Activated naive CD4-positive, alpha-beta T cell treated with Interleukin-2 at 50 U/mL for 16 hours (primary cell): ENCODE measurements at regions not wholly inside any gene's neighbourhood (a gene's known extent, or its start where the extent isn't known, plus 50 kb on each side); places are given as distances from the start of the nearest gene placed in this dataset.

Experiments used
- DNase-seq: peaks from one replicate; pipeline ENCODE4 v3.0.0-alpha.2; 2020

DNA sequence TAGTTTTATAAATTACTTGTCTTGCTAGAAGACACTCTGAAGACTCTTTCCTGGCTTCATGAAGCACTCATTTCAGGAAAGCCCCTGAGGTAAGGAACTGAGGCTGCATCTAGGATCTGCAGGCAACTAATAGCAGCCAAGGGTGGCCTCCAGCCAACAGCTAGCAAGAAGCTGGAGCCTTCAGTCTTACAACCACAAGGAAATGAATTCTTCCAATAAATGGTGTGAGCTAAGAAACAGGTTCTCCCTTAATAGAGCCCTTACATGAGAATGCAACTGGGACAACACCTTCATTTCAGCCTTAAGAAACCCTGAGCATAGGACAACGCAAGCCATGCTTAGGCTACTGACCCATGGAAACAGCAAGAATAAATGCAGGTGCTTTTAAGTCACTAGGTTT lies 254.6 kb upstream of the RBBP8 start:
- DNase-seq = no peak

- no peak for DNase-seq
These were observed 252.2 kb upstream of the RBBP8 start for GRCh38 chr18:22680944-22681343.

DNA sequence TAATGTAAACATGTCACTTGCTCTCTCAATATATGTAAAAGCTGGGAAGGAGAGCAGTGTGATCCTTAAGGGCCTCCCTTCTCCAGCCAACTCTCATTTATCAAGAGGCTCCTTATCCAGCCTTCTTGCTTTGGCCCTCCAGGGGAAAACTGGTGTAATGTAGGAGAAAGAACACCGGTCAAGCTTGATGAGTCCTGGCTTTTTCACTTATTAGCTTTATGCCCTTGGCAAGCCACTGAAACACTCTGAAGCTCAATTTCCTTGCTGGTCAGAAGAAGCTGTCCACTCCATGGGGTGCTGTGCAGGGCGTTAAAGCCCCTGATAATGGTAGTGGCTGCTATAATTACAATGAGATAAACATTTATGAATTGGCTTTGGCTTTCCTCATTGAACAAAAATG lies 251.2 kb upstream of the RBBP8 start:
- no peak for DNase-seq

GRCh38 chr18:22682720-22683119 lies 250.4 kb upstream of the RBBP8 start:
- no peak for DNase-seq

DNA sequence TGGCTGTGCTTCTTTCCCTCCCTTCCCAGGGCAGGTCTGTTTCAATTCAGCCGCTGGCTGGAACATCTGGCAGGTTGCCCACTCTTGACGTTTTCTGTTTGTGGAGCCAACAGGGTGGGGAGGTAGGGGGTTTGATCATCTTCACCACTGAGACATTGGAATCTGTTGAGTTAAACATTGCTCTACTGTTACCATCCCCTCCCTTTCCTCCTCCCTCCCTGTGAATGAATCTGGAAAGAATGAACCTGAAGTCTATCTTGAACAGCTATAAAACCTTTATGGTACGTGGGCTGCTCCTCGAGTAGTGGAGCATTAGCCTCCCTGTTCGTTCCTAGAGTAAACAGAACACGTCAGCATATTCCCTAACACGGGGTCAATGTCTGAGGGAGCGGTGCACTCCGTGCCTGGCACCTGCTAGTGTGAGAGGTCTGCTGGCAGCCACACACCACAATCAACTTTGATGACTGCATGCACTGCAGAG lies 249.9 kb upstream of the RBBP8 start:
- DNase-seq = no peak

GRCh38 chr18:22683786-22684185 lies 249.3 kb upstream of the RBBP8 start:
- DNase-seq = no peak

DNA sequence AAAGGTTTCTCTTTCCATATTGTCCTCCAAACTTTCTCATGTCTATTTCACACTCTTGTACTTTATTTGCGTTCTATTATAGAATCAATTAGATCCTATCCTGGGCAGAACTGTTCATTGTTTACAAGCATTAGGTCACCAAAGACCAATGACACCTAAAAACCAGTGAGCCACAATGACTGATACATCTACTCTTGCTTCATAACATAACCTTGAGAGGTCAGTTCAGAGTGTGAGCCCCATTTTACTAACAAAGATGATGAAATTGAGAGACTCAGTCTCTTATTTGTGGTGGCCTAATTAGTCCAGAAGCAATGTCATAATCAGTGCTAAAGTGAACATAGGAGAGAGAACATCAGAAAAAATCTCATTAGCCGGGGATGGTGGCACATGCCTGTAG lies 248.9 kb upstream of the RBBP8 start:
- no peak for DNase-seq

DNA sequence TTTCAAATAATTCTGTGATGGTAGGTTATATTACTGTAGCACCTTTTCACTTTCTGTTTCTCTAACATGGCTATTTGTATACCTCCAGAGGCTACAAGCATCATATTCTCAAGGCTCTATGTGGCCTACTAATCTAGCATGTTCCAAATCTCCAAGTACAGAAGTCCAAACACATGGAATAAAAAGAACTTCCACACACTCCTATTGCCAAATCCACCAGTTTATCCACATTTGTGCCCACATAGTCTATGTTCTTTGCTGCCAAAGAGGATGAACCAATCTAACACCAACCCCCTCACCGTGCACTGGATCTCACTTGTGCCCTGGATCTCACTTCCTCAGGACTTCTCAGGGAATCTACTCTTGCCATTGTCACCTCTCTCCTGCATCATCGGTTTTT lies 247.3 kb upstream of the RBBP8 start:
- DNase-seq = no peak

DNA sequence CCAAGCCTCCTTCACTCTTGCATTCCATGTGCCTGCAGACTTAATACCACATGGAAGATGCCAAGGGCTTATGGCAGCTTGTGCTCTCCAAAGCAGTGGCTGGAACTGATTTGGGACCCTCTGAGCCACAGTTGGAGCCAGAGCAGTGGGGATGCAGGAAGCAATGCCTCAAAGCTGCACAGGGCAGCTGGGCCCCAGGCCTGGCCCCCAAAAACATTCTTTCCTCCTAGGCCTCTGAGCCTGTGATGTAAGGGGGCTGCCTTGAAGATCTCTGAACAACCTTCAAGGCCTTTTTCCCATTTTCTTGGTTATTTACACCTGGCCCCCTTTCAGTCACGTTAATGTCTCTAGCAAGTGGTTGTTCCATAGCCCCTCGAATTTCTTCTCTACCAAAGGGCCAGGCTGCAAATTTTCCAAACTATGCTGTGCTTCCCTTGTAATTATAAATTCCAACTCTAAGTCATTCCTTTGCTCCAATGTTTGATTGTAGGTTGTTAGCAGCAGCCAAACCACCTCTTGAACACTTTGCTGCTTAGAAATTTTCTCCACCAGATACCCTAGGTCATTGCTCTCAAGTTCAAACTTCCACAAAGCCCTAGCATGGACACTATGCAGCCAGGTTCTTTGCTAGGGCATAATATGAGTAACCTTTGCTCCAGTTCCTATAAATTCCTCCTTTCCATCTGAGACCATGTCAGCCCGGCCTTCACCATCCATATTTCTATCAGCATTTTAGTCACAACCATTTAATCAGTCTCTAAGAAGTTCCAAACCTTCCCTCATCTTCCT lies 245.0 kb upstream of the RBBP8 start:
- DNase-seq = no peak

DNA sequence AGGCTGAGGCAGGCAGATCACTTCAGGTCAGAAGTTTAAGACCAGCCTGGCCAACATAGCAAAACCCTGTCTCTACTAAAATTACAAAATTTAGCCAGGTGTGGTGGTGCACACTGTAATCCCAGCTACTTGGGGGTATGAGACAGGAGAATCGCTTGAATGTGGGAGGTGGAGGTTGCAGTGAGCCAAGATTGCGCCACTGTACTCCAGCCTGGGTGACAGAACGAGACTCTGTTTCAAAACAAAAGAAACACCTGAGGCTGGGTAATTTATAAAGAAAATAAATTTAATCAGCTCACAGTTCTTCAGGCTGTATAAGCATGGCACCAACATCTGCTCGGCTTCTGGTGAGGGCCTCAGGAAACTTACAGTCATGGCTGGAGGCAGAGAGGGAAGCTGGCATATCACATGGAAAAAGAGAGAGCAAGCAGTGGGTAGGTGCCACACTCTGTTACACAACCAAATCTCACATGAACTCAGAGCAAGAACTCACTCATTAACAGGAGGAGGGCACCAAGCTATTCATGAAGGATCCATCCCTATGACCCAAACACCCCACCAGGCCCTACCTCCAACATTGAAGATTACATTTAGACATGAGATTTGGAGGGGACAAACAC lies 244.1 kb upstream of the RBBP8 start:
- DNase-seq = no peak

DNA sequence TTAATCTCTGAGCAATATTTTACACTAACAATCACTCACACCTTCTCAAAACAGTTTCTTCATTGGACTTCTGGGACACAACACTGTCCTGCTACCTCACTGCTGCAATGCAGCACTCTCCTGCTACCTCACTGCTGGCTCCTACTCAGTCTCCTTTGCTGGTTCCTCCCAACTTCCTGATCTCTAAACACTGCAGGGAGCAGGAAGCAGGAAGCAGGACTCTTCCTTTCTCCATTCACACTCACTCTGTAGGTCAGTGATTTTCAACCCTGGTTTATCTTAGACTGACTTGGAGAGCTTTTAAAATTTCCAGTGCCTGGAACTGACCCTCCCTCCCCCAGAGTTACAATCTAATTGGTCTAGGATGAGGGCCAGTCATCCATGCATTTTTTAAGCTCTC lies 243.4 kb upstream of the RBBP8 start:
- no peak for DNase-seq

- DNase-seq = no peak
These were observed 242.6 kb upstream of the RBBP8 start for GRCh38 chr18:22690556-22690955.

DNA sequence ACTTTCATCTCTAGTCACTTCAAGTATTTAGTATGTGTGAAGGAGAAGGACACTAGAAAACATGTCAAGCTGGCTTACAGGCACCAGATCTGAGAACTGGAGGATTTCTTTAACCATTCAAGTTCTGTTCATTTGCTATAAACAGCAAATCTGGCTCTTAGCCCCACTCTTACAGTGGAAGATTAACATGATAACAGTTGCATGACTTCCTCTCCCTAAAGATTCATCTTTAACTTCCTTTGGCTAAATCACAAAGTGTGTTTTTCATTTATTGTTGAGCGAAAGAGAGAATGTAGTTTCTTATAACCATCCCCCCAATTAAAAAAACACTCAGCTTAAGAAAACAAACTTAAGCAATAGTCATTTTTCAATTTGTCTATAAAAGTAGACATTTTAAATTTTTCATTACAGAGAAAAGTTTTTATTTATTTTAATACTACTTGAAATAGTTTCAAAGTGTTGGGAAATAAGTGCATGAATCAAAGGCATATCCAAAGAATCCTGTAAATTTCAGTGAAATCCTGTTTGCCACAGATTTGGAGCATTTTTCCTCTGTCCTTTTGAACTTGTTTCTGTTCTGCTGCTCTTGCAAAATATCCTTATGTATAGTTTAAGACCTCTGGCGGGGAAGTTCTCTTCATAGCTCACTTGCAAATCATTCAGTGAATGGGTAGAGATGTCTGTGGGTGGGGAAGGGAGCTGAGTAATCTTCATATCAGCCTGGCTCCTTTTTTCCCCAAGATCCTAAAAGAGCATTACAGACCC lies 241.0 kb upstream of the RBBP8 start:
- no peak for DNase-seq

DNA sequence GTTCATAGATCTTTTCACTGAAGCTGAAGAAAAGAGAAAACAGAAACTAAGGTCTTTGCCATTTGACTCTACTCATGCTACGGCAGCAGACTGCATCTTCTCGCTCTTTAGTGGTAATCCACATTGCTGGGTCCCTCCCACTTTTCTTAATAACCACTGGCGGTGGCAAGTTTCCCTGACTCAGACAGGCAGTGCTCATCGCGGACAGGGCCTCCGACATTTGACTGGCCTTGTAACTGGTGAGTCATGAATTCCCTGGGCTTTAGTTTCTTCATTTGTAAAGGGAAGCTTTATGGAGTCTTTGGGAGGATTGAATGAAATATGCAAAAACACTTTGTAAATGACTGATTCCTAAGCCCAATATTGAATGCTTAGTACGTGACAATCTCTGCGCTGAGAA lies 238.2 kb upstream of the RBBP8 start:
- no peak for DNase-seq

GRCh38 chr18:22695674-22696073 lies 237.5 kb upstream of the RBBP8 start:
- no peak for DNase-seq

- DNase-seq = no peak
These were observed 235.6 kb upstream of the RBBP8 start for GRCh38 chr18:22697561-22697960.

DNA sequence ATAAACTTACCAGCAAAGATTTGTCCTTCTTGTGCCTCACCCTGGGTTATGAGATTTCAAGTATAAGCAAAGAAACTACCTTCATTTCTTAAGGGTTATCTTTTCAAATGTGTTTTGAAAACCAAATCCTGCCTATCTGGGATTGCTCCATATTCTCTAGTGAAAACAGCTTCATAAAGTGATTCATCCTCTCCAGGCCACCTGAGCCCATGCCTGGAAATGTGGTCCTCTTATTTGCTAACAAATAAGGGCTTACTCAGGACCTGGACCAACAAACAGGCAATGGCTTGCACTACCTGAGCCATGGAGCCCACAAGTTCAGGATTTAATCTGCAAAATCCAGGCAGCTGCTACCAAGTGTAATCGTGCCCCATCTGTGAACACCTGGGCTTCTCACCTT lies 234.4 kb upstream of the RBBP8 start:
- DNase-seq = no peak

- DNase-seq = no peak
These were observed 233.5 kb upstream of the RBBP8 start for GRCh38 chr18:22699629-22700028.

GRCh38 chr18:22700920-22701319 lies 232.2 kb upstream of the RBBP8 start:
- no peak for DNase-seq

DNA sequence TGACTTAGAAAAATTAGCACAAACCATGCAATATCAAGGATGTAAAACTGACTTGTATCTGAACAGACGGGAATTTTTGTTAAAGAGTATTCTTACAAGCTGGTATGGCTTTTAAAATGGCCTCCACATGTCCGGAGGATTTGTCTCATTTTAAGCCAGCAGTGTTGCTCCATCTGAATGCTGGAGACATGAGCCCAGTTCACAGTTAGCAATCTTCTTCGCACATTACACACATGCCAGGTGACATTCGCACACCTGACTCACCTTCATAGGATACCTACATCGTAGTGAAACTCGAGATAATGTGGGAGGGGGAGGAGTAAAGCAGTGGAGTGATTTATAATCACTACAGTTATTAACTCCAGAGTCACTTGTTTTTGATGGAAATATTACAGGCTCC lies 231.8 kb upstream of the RBBP8 start:
- DNase-seq = no peak

DNA sequence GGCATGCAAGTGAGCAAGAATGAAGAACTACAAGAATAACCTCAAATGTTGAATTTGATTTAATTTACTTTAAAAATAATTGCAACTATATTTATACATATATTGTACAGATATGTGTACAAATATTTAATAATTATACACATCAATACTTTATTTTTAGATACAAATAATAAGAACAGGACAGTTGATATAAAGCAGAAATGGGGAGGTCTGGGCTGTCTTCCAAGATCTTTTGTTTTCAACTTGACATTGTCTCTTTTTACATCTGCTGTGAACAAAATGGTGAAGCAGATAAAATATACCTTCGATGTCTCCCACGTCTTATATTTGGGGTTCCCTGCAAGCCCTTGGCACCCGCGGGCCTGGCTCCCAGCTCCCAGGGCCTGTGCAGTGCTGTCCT lies 231.3 kb upstream of the RBBP8 start:
- DNase-seq = no peak

DNA sequence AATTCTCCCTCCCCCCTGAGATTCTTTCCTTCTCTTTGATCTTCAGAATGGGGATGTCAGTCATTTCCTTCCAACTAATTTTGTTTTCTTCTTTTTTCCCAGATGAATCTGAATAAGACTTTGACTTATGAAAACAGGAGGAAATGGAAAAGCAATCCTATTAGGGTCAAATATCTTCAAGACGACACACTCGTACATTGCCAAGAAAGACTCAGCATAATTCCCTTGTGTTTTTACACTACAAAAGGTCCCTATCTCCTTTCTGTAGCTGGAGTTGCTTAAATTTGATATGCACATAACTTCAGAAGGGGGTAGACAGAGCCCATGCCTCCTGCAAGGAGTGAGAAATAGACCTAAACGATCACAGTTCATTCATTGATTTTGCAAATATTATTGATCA lies 230.3 kb upstream of the RBBP8 start:
- no peak for DNase-seq

DNA sequence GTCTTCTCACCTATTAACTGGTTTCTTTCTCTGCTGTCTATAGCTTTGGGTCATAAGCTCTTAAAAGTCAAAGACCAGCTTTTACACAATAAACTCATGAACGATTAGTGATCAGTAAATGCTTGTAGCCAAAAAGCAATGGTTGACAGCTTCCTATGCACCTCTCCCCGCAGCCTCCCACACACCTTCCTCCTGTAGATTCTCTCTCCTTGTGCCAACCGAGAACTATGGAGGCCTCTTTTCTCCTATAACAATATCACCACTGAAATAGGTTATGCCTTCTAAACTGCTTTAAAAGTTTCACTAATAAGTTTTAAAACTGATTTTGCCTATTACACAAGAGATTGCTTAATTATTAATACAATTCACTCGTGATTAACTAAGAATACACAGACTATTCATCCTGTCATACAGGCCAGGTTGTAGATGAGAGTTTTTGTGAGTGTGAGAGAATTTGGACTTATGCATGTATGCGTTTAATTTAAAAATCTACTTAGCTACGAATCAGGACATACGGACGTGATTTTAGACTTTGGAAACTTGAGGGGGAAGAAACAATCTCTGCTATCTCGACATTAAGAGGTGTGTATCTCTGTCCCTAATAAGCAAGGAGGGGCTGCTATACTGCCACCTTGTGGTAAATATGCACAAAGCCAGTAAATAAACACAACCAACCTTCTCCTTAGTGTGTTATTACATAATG lies 229.1 kb upstream of the RBBP8 start:
- DNase-seq = no peak

DNA sequence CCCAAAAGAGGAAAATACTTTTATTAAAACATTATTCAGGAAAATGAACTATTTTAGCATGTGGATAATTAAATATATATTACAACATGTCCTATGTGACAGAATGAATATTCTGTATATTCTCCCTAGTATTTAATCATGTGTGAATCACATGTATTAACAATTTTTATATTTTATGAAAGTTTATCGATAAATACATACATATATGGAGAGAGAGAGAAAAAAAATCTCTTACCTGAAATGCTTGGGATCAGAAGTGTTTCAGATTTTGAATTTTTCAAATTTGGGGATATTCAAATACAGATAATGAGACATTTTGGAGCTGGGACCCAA lies 228.6 kb upstream of the RBBP8 start:
- DNase-seq = no peak
